Neural cell (in vitro differentiated cells): ENCODE measurements at regions not wholly inside any gene's neighbourhood (a gene's known extent, or its start where the extent isn't known, plus 50 kb on each side); places are given as distances from the start of the nearest gene placed in this dataset.

Experiments
- H2AFZ ChIP-seq: fragments of 200-600, 300-800 bp; sonication (generic), shearing (Covaris generic); 2 replicates; pipeline ENCODE4 v1.6.0; 2014; ENCODE audit warnings: low read depth, mild to moderate bottlenecking, antibody characterized with exemption, low read length, moderate library complexity
- H3F3A ChIP-seq: fragments of 200-600 bp; shearing (Covaris generic); 2 replicates; pipeline ENCODE4 v1.6.1; 2016; ENCODE audit warnings: mild to moderate bottlenecking, moderate library complexity, mixed read lengths, antibody characterized with exemption, low read length; ENCODE audit not compliant: insufficient read depth, poor library complexity, severe bottlenecking
- H3K27ac ChIP-seq: fragments of 200-600, 300-800 bp; sonication (generic), shearing (Covaris generic); 2 replicates; pipeline ENCODE4 v1.5.1; 2014; ENCODE audit warnings: mild to moderate bottlenecking, low read length, moderate library complexity
- H3K27me3 ChIP-seq: fragments of 300-800, 200-600 bp; sonication (generic), shearing (Covaris generic); 2 replicates; pipeline ENCODE4 v1.6.0; 2014; ENCODE audit warnings: mild to moderate bottlenecking, low read depth, low read length, moderate library complexity; ENCODE audit not compliant: insufficient read depth
- H3K36me3 ChIP-seq: fragments of 300-800, 200-600 bp; sonication (generic), shearing (Covaris generic); 2 replicates; pipeline ENCODE4 v1.5.1; 2014; ENCODE audit warnings: mild to moderate bottlenecking, antibody characterized with exemption, low read length, moderate library complexity; ENCODE audit not compliant: insufficient read depth
- H3K4me2 ChIP-seq: fragments of 300-800, 200-600 bp; sonication (generic), shearing (Covaris generic); 2 replicates; pipeline ENCODE4 v1.6.0; 2014; ENCODE audit warnings: mild to moderate bottlenecking, low read length
- H3K4me3 ChIP-seq: fragments of 300-800, 200-600 bp; sonication (generic), shearing (Covaris generic); 2 replicates; pipeline ENCODE4 v1.5.1; 2014; ENCODE audit warnings: mild to moderate bottlenecking, low read length, moderate library complexity
- H3K79me2 ChIP-seq: fragments of 200-600 bp; shearing (Covaris generic); replicated peaks from 2 replicates; pipeline ENCODE4 v1.6.0; 2014; ENCODE audit warnings: mild to moderate bottlenecking, low read length, moderate library complexity; ENCODE audit not compliant: insufficient read depth
- H3K9ac ChIP-seq: fragments of 300-800, 200-600 bp; sonication (generic), shearing (Covaris generic); 2 replicates; pipeline ENCODE4 v1.6.1; 2016; ENCODE audit warnings: mild to moderate bottlenecking, low read length, mixed read lengths
- H3K9me2 ChIP-seq: fragments of 200-600 bp; shearing (Covaris generic); 2 replicates; pipeline ENCODE4 v1.6.1; 2016; ENCODE audit warnings: mild to moderate bottlenecking, low read length, mixed read lengths; ENCODE audit not compliant: insufficient read depth
- H3K9me3 ChIP-seq: fragments of 200-600, 300-800 bp; sonication (generic), shearing (Covaris generic); 2 replicates; pipeline ENCODE4 v1.6.1; 2016; ENCODE audit warnings: mild to moderate bottlenecking, mixed run types, low read length, moderate library complexity, mixed read lengths
- H4K20me1 ChIP-seq: fragments of 200-600 bp; shearing (Covaris generic); 2 replicates; pipeline ENCODE4 v1.6.1; 2016; ENCODE audit warnings: mild to moderate bottlenecking, mixed run types; ENCODE audit not compliant: insufficient read depth
- CTCF ChIP-seq: fragments of 450-650 bp; IDR thresholded peaks from 2 replicates; pipeline ENCODE4 v1.5.1; 2014; ENCODE audit warnings: antibody characterized with exemption, mild to moderate bottlenecking, moderate library complexity; ENCODE audit not compliant: poor library complexity, severe bottlenecking
- EP300 ChIP-seq: fragments of 450-650 bp; conservative IDR thresholded peaks from 2 replicates; pipeline ENCODE4 v1.6.1; 2014; ENCODE audit warnings: antibody characterized with exemption, mild to moderate bottlenecking, moderate library complexity; ENCODE audit not compliant: poor library complexity, severe bottlenecking
- EZH2 ChIP-seq: fragments of 200-600, 300-800 bp; shearing (Covaris generic), sonication (generic); IDR thresholded peaks from 2 replicates; pipeline ENCODE4 v1.6.1; 2014; ENCODE audit warnings: antibody characterized with exemption, low read length, borderline replicate concordance, mild to moderate bottlenecking; ENCODE audit not compliant: insufficient read depth, poor library complexity, severe bottlenecking
- MXI1 ChIP-seq: fragments of 450-650 bp; conservative IDR thresholded peaks from 2 replicates; pipeline ENCODE4 v1.6.1; 2014; ENCODE audit warnings: antibody characterized with exemption, mild to moderate bottlenecking; ENCODE audit not compliant: poor library complexity, severe bottlenecking
- POLR2AphosphoS5 ChIP-seq: IDR thresholded peaks from 2 replicates; pipeline ENCODE4 v1.6.1; 2012
- RAD21 ChIP-seq: fragments of 450-650 bp; conservative IDR thresholded peaks from 2 replicates; pipeline ENCODE4 v1.6.1; 2014; ENCODE audit warnings: antibody characterized with exemption, mild to moderate bottlenecking, moderate library complexity
- REST ChIP-seq: IDR thresholded peaks from 2 replicates; pipeline ENCODE4 v1.6.1; 2012; ENCODE audit warnings: borderline replicate concordance
- SMC3 ChIP-seq: fragments of 450-650 bp; conservative IDR thresholded peaks from 2 replicates; pipeline ENCODE4 v1.6.1; 2014; ENCODE audit warnings: antibody characterized with exemption, mild to moderate bottlenecking, moderate library complexity; ENCODE audit not compliant: poor library complexity
- TAF1 ChIP-seq: IDR thresholded peaks from 2 replicates; pipeline ENCODE4 v1.6.1; 2012; ENCODE audit warnings: low read depth

- no peaks in the 10 kb centered on the region for H4K20me1 ChIP-seq
- no peak overlapping the region for H3K27ac ChIP-seq
- H3K4me3 ChIP-seq = no peak overlapping the region
- no peaks in the 10 kb centered on the region for H3F3A ChIP-seq
- no peak for TF ChIP-seq POLR2AphosphoS5
- TF ChIP-seq RAD21 = no peak
- no peak for TF ChIP-seq MXI1
- no peak for TF ChIP-seq EP300
- no peak for TF ChIP-seq SMC3
- TF ChIP-seq TAF1 = no peak
- TF ChIP-seq REST = no peak
- TF ChIP-seq CTCF = no peak
- TF ChIP-seq EZH2 = no peak
- no peaks in the 10 kb centered on the region for H3K79me2 ChIP-seq
- H3K9me2 ChIP-seq = no peaks in the 10 kb centered on the region
- H2AFZ ChIP-seq = no peak overlapping the region
- H3K9me3 ChIP-seq = no peaks in the 10 kb centered on the region
- H3K27me3 ChIP-seq = no peaks in the 10 kb centered on the region
- H3K36me3 ChIP-seq = no peaks in the 10 kb centered on the region
- no peak overlapping the region for H3K9ac ChIP-seq
- H3K4me2 ChIP-seq = no peak overlapping the region
Observed at GRCh38 chr12:79524507-79525148, 166.1 kb downstream of the PAWR start.

GRCh38 chr12:79522989-79523386, 167.8 kb downstream of the PAWR start:
- Histone ChIP-seq H3K79me2 (no peaks in the 10 kb centered on the region), H3K36me3 (no peaks in the 10 kb centered on the region), H3K27me3 (no peaks in the 10 kb centered on the region), H3K9me3 (no peaks in the 10 kb centered on the region), H3F3A (no peaks in the 10 kb centered on the region), H3K27ac (no peak overlapping the region), H3K4me2 (no peak overlapping the region), H3K9me2 (no peaks in the 10 kb centered on the region), H2AFZ (no peak overlapping the region), H3K9ac (no peak overlapping the region), H3K4me3 (no peak overlapping the region), H4K20me1 (no peaks in the 10 kb centered on the region)
- no peak for TF ChIP-seq MXI1
- no peak for TF ChIP-seq TAF1
- no peak for TF ChIP-seq RAD21
- TF ChIP-seq EP300 = no peak
- no peak for TF ChIP-seq SMC3
- no peak for TF ChIP-seq EZH2
- TF ChIP-seq CTCF = no peak
